Heart left ventricle (tissue), 16 donors: ENCODE measurements at regions not wholly inside any gene's neighbourhood (a gene's known extent, or its start where the extent isn't known, plus 50 kb on each side); places are given as distances from the start of the nearest gene placed in this dataset.

ENCODE experiments used
- ATAC-seq, 4 donors: fragments of 200-7000 bp; cut with Tn5 transposase; one replicate each; pipeline ENCODE4 v1.9.1; 2020 to 2022; ENCODE audit warnings: moderate library complexity in 4 of 4, mild to moderate bottlenecking in 3 of 4, moderate number of reproducible peaks in 1 of 4
- DNase-seq, 5 donors: peaks; one replicate each; pipeline ENCODE4 v3.0.0-alpha.2; 2020
- H3K27ac ChIP-seq, 12 donors: fragments of 200-600 bp; sonication (generic) in 4 of 12; one replicate each; pipeline versions ENCODE4 v1.5.0 to v1.8.0; 2016 to 2022; ENCODE audit warnings: mild to moderate bottlenecking in 2 of 12
- H3K27me3 ChIP-seq, 9 donors: fragments of 200-600 bp; sonication (generic) in 2 of 9; one replicate each; pipeline versions ENCODE4 v1.5.1 to v1.8.0; 2016 to 2022; ENCODE audit warnings: mild to moderate bottlenecking in 3 of 9
- H3K36me3 ChIP-seq, 9 donors: fragments of 200-600 bp; sonication (generic) in 2 of 9; one replicate each; pipeline versions ENCODE4 v1.5.0 to v1.8.0; 2018 to 2022; ENCODE audit warnings: mild to moderate bottlenecking in 2 of 9
- H3K4me1 ChIP-seq, 12 donors: fragments of 200-600 bp; sonication (generic) in 4 of 12; one replicate each; pipeline versions ENCODE4 v1.5.0 to v1.8.0; 2016 to 2022; ENCODE audit warnings: mild to moderate bottlenecking in 3 of 12
- H3K4me3 ChIP-seq, 12 donors: fragments of 200-600 bp; sonication (generic) in 4 of 12; one replicate each; pipeline versions ENCODE4 v1.5.0 to v1.8.0; 2017 to 2022; ENCODE audit warnings: mild to moderate bottlenecking in 9 of 12, moderate library complexity in 4 of 12
- H3K9me3 ChIP-seq, 12 donors: fragments of 200-600 bp; sonication (generic) in 4 of 12; one replicate each; pipeline versions ENCODE4 v1.5.0 to v1.8.0; 2016 to 2022; ENCODE audit warnings: mild to moderate bottlenecking in 1 of 12
- POLR2A ChIP-seq, 2 donors: fragments of 450-650 bp; IDR thresholded peaks; one replicate each; pipeline ENCODE4 v1.6.1; 2017; ENCODE audit warnings: antibody characterized with exemption in 2 of 2, mild to moderate bottlenecking in 2 of 2, moderate library complexity in 2 of 2
- WGBS, 4 donors: extraction: QIAGEN DNeasy Blood & Tissue Kit in 2 of 4; methylation state at CpG; one replicate each; pipeline versions ENCODE4 v1.1.5 to v1.1.7; 2013 to 2018; 5-methylcytosine and 5-hydroxymethylcytosine counted together
- intact Hi-C, 10 donors: fragments of 100-400 bp; cut with DNase I; formaldehyde crosslinking; loops; one replicate each; pipeline versions ENCODE4 v1.11.1 to v1.14.2; 2022
- TF ChIP-seq, protein P1 (sequence below), 12 donors: fragments of 200-600 bp; sonication (generic) in 4 of 12; IDR thresholded peaks; one replicate each; pipeline versions ENCODE4 v1.5.0 to v1.8.0; 2018 to 2022; ENCODE audit warnings: antibody characterized with exemption in 12 of 12, mild to moderate bottlenecking in 5 of 12
- donor health status: ischemic (EF 13 %, LVEDD 7.1; RV severe dilation, severe dysfunction).
- donor health status: healthy with polysubstance abuse.
- donor health status: DM: no; HTN: yes; CAD: no.
- donor health status: DM: no; HTN: no; CAD: no.
- donor health status: ischemic (EF 25% LVEDD 6.9; RV normal size, moderate dysfunction).
- donor health status: ischemic (EF 25% LVEDD 5.7; RV mildly dilated, moderate dysfunction).
- donor health status: healthy.
- donor health status: DM: yes; HTN: yes; CAD: no.
- donor health status: ischemic (EF 35%, LVEDD 5.7; RV mildly dilated, moderate dysfunction).
- donor health status: nonischemic (EF 11% LVEDD 7.7; RV severe dilation, severe dysfunction).
- donor health status: DM: yes; HTN: yes; CAD: no.
- donor health status: PGD.
- donor health status: ischemic (EF 29% LVEDD 5.4; RV normal size, mild dysfunction).
- donor health status: nonischemic (EF 23%, LVEDD 6.1; RV moderate dilation, normal function).

DNA sequence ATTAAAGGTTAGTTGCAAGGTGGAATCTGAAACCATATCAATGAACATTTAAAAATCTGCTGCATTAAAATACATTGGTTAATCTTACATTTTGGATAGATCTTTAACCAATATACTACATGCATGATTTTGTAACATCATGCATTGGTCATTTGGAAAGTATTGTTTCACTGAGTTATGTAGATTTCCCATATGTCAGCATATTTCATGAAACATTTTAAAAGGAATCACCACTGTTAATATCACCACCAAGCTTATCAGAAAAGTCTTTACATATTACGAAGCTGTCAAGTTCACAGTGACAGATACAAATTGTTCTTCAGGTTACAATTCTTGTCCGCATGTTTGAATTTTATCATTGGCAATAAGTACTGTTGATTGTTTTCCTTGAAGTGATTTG is 89.9 kb upstream of the ADGRL2 start:
- Histone ChIP-seq H3K4me3 (no peak overlapping the region), H3K27ac (no peak overlapping the region), H3K27me3 (no peaks in the 10 kb centered on the region), H3K36me3 (no peaks in the 10 kb centered on the region), H3K9me3 (no peaks in the 10 kb centered on the region), H3K4me1 (peaks cover 0 to 12% (median 0%) of the 10 kb centered on the region in 12 donors)
- ATAC-seq (no peak), DNase-seq (no peak)
- WGBS, 4 donors, result 32 to 49% (median 36%) methylated on average over 2 of the region's 2 CpGs
- intact Hi-C loops, result no loop called here
- no peak for TF ChIP-seq POLR2A (IDR thresholded peaks at IDR 0.05)
- TF ChIP-seq, protein P1, sequence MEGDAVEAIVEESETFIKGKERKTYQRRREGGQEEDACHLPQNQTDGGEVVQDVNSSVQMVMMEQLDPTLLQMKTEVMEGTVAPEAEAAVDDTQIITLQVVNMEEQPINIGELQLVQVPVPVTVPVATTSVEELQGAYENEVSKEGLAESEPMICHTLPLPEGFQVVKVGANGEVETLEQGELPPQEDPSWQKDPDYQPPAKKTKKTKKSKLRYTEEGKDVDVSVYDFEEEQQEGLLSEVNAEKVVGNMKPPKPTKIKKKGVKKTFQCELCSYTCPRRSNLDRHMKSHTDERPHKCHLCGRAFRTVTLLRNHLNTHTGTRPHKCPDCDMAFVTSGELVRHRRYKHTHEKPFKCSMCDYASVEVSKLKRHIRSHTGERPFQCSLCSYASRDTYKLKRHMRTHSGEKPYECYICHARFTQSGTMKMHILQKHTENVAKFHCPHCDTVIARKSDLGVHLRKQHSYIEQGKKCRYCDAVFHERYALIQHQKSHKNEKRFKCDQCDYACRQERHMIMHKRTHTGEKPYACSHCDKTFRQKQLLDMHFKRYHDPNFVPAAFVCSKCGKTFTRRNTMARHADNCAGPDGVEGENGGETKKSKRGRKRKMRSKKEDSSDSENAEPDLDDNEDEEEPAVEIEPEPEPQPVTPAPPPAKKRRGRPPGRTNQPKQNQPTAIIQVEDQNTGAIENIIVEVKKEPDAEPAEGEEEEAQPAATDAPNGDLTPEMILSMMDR (IDR thresholded peaks at IDR 0.05), result no peak

DNA sequence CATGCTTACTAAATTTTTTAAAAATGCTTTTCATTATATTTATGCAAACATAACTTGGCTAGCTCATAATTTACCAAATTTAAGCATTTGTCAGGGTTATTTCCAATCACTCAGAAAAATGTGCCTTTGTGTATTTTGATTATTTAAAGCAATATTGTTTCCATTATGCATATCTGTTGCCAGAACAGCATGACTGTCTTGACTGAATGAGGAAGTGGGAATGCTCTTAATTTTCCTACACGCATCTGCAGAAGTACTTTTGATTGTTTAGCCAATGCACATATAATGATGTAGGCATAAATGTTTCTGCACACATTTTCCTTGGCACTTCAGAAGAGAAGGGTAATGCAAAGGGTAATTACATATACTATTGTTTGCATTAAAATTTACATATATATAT is 92.5 kb upstream of the ADGRL2 start:
- intact Hi-C loops, result no loop called here
- ATAC-seq (no peak), DNase-seq (no peak)
- H3K36me3 ChIP-seq, result no peaks in the 10 kb centered on the region
- TF ChIP-seq, protein P1 (IDR thresholded peaks at IDR 0.05), result no peak
- TF ChIP-seq POLR2A (IDR thresholded peaks at IDR 0.05), result no peak
- no peak overlapping the region for H3K27ac ChIP-seq
- H3K27me3 ChIP-seq, result no peaks in the 10 kb centered on the region
- WGBS, 4 donors, result 54 to 68% (median 67%) methylated on average over 1 of the region's 1 CpG
- H3K4me3 ChIP-seq, result no peak overlapping the region
- H3K4me1 ChIP-seq, result peaks cover 0 to 12% (median 3%) of the 10 kb centered on the region in 12 donors
- H3K9me3 ChIP-seq, result no peaks in the 10 kb centered on the region

DNA sequence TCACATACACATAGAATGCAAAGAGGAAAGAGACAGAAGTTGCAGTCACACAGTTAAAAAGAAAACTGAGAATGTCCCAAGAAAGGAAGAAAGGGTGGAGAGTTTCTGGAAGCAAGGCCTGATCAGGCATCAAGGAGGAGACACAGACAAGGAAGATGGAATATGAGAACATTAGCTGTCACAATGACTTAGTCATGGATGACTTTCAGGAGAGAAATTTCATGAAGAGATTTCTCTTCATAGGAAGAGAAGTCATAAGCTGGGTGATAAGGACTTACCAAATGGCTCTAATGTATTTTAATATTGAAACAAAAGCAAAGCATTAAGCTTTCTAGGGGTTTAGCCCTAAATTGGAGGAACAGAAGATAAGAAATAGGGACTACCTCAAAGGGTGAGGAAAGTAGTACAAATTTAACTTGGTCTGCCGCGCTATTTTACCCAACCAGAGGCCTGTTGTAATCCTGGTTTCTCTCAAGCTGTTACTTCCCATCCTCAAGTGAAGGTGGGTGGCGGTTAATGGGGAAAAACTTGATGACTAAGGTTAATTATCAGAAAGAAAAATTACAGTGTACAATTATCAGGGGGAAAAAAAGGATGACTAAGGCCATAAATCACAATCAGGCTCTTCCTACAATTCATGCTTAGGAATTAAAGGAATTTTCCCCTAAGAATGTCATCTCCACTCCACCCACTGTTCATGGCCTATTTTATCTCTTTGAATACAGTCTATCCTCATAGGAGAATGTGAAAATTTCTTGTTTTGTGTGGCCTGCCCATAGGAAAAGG is 93.9 kb upstream of the ADGRL2 start:
- H3K27me3 ChIP-seq, result no peaks in the 10 kb centered on the region
- WGBS, 4 donors, result 88 to 97% (median 91%) methylated on average over 3 of the region's 3 CpGs
- TF ChIP-seq, protein P1 (IDR thresholded peaks at IDR 0.05), result no peak
- no peak for TF ChIP-seq POLR2A (IDR thresholded peaks at IDR 0.05)
- intact Hi-C loops, result no loop called here
- DNase-seq (no peak), ATAC-seq (no peak)
- H3K9me3 ChIP-seq, result no peaks in the 10 kb centered on the region
- H3K36me3 ChIP-seq, result no peaks in the 10 kb centered on the region
- peaks cover 0 to 17% (median 5%) of the 10 kb centered on the region in 12 donors for H3K4me1 ChIP-seq
- no peak overlapping the region for H3K4me3 ChIP-seq
- H3K27ac ChIP-seq, result no peak overlapping the region

DNA sequence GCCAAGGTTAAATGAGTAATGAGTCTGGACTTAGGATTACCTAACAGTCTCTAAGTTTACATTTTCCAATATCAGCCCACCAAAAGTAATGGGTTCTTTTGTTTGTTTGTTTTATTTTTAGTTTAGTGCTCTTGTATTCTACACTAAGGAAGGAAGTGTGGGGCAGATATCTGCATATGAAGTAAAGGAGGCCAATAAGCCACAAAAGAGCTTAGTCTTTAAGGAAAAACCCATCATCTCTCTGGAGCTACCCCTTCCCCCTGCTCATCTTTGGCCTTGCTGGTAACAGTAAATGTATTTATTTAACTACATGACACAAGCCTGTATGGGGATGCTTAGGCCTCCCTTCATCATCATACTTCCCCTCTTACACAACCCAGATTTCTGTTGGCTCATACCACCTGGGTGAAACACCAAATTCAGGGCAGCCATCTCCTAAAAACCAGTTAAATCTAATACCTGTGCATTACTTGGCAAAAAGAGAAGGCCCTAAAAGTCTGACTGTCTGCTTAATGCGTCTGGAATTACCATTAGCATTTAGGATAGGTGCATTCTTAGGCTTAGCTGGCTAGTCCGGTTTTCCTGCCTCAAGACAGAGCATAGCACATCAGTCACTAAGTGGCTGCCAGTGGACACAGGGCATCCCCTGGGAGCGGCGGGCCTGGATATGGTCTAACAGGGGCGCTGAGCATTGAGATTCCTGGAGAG is 96.8 kb upstream of the ADGRL2 start:
- intact Hi-C loops, result no loop called here
- DNase-seq (no peak), ATAC-seq (no peak)
- H3K4me1 ChIP-seq, result peaks cover 0 to 17% (median 0%) of the 10 kb centered on the region in 12 donors
- WGBS, 4 donors, result 80 to 90% (median 89%) methylated on average over 5 of the region's 5 CpGs
- H3K9me3 ChIP-seq, result no peaks in the 10 kb centered on the region
- no peaks in the 10 kb centered on the region for H3K27me3 ChIP-seq
- H3K27ac ChIP-seq, result peak overlapping the region in 1 of 12 donors; percentile 13
- no peaks in the 10 kb centered on the region for H3K36me3 ChIP-seq
- TF ChIP-seq POLR2A (IDR thresholded peaks at IDR 0.05), result no peak
- TF ChIP-seq, protein P1 (IDR thresholded peaks at IDR 0.05), result no peak
- no peak overlapping the region for H3K4me3 ChIP-seq
